ENCODE measurements at regions not wholly inside any gene's neighbourhood (a gene's known extent, or its start where the extent isn't known, plus 50 kb on each side); places are given as distances from the start of the nearest gene placed in this dataset.
"Not testable (repeated sequence)": the region's sequence is repeated elsewhere in the genome, so short reads cannot be mapped to it uniquely, and the experiment has no call there.

- DNase-seq (ENCODE audit: low spot score); FAIRE-seq: not testable (repeated sequence)
These were observed 727.8 kb upstream of the HS6ST1 start for GRCh38 chr2:129046475-129046874.

DNA sequence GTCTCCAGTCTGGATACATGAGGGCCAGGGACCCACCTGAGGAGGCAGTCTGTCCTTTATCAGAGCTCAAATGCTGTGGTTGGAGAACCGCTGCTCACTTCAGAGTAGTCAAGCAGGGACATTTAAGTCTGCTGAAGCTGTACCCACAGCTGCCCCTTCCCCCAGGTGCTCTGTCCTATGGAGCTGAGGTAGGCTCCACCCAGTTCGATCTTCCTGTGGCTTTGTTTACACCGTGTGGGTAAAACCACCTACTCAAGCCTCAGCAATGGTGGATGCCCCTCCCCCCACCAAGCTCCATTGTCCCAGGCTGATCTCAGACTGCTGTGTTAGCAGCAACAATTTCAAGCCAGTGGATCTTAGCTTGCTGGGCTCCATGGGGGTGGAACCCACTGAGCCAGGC, 731.4 kb upstream of the HS6ST1 start:
- DNase-seq (ENCODE audit: low spot score): no peak
- no peak for FAIRE-seq

DNA sequence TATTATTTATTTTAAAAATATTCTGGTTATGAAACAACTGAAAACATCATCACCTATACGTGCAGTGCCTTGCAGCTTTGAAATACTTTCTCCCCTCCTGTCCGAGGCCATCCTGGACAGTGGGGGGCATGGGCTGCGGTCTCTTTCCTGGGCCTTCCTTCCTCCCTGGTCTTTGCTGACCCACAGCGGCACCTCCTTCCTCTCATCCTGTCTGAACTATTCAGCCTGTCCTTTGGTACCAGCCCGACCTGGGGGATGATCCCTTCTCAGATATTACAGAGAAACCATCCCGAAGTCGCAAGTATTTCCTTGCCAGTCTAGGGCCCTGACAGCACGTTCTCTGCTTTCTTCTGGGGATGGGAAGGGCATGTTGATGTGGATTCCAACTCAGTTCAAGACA, 736.6 kb upstream of the HS6ST1 start:
- DNase-seq (ENCODE audit: low spot score) (no peak), FAIRE-seq (no peak)

DNA sequence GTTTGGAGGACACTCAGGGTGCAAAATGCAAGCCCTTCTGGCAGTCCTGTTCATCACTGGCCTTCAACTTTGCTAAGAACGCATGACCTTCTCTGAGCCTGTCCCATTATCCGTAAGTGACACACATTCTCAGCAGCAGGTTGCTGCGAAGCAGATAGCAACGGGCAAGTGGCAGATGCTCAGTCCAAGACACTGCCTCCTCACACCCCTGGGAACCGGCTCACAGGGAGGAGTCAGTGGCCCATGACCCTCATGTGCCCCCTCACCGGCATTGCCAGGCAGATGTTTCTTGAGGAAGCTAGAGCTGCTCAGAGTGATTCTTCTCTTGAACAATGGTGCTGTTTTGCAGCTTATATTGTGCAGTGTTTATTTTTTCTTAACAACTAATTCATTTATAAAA, 737.2 kb upstream of the HS6ST1 start:
- FAIRE-seq: no peak
- no peak for DNase-seq (ENCODE audit: low spot score)

DNA sequence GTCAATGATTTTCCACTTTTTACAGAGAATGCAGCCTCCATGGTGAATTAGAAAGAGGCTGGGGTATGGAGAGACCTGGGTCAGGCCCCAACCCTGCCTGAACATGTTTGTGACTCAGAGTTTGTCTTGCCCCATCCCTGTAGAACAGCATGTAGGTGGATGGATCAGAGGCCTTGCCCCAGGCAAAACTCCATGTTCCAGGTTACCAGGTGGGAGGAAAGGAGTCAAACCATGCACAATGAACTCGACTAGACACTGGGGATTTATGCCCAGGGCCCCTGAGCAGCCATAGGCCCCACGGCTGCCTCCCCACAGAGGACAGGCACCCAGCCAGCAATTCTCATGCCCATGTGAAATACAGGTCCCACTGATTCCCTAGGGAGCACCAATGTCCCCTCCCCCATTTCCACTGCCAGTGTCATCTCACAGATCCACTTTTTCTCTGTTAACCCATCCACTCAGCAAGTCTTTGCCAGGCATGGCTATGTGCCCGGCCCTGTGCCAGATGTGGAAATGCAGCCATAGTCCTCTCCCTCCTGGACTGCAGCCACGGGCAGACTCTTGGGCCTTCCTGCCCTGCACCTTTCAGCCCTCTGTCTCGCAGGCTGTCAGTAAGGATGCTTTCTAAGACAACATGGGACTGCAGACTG, 737.8 kb upstream of the HS6ST1 start:
- DNase-seq (ENCODE audit: low spot score) (no peak), FAIRE-seq (no peak)

DNA sequence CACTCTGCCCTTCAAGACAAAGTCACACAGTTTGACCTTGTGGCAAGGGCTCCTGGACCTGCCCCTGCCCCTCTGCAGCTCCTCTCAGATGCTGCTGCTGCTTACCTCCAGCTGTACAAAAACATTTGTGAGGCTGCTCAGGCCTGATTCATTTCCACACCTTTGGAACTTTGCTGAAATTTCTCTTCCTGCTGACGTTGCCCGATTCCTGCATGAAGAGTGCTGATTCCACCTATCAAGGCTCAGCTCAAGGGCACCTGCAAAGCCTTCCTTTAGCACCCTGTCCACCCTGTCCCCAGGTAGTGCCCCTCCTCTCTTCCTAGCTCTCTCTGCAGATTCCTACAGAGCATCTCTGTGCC, 738.3 kb upstream of the HS6ST1 start:
- FAIRE-seq: no peak
- DNase-seq (ENCODE audit: low spot score): no peak

GRCh38 chr2:129058981-129059380, 740.3 kb upstream of the HS6ST1 start:
- FAIRE-seq (no peak), DNase-seq (ENCODE audit: low spot score) (no peak)

GRCh38 chr2:129059476-129059875, 740.8 kb upstream of the HS6ST1 start:
- DNase-seq (ENCODE audit: low spot score) (no peak), FAIRE-seq (no peak)

- DNase-seq (ENCODE audit: low spot score) (peak; percentile 58), FAIRE-seq (no peak)
These were observed 742.6 kb upstream of the HS6ST1 start for GRCh38 chr2:129061069-129061768.

GRCh38 chr2:129061769-129062121, 743.1 kb upstream of the HS6ST1 start:
- DNase-seq (ENCODE audit: low spot score): no peak
- FAIRE-seq: no peak

DNA sequence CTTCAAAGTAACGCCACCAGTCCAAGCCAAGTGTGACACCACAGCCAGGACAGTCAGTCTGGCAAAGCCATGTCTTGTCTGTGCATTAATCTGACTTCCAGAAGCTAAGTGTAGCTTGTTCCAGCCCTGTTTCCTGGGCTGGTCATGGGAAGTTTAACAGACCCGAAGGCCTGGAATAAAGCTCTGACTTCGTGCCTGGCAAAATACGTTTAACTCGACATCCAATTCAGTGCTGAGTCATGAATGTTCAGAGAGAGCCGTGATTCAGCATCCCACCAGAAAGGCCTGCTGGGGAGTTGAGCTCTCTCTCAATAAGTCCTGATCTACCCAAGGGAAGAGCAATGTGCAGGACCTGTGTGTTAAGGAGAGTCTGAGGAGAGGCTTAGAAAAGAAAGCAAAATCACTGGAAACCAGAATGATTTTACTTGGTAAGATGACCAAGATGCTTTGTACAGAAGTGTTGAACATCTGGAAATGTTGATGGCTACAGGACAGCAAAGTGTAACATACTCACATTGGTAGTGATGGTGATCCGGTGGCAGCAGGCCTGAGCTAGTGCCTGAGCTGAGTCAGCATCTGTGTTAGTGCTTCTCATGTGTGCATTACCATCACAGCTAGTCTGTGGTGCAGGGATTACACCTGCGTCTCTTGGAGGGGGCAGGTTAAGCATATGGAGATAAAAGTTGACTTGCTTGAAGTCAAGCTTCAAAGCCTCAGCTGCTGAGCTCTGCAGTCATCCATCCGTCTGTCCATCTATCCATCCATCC, 743.7 kb upstream of the HS6ST1 start:
- DNase-seq (ENCODE audit: low spot score): no peak
- no peak for FAIRE-seq

GRCh38 chr2:129067070-129067469, 748.4 kb upstream of the HS6ST1 start:
- no peak for DNase-seq (ENCODE audit: low spot score)
- FAIRE-seq: no peak

DNA sequence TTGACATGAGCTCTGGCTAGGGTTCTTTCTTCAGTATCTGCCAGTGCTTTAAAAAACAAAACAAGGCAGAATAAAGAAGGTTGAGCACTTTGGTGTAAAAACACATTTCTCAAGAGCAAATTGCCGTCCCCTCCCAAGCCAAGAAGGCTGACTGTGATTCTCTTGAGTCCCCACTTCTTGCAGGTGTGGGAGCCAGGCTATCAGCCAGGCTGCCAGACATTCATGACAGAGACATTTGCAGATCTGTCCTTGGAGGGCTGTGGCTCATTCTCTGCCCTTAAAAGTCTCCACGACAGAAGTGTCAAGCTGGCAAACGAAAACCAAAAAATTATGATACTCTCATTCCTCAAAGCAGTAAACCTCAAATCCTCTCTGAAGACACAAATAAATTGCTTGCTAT, 749.3 kb upstream of the HS6ST1 start:
- FAIRE-seq (no peak), DNase-seq (ENCODE audit: low spot score) (no peak)

DNA sequence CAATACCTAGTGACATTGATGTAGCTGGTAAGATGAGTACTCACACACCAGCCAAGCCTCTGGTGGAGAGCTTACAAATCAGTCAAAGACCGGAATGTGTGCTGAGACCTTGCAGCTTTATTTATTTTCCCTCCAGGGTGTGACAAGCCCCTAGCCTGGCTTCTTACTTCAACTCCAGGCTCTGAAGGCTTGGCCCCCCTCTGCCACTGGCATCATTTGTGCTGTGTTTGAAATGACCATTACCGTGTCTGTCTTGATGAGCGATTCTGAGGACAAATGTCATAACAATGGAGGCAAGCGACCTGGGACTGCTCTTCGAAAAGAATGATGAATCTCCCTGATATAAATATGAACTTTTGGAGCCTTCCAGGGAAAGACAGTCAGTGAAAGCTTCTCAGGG, 749.9 kb upstream of the HS6ST1 start:
- FAIRE-seq (no peak), DNase-seq (ENCODE audit: low spot score) (no peak)

DNA sequence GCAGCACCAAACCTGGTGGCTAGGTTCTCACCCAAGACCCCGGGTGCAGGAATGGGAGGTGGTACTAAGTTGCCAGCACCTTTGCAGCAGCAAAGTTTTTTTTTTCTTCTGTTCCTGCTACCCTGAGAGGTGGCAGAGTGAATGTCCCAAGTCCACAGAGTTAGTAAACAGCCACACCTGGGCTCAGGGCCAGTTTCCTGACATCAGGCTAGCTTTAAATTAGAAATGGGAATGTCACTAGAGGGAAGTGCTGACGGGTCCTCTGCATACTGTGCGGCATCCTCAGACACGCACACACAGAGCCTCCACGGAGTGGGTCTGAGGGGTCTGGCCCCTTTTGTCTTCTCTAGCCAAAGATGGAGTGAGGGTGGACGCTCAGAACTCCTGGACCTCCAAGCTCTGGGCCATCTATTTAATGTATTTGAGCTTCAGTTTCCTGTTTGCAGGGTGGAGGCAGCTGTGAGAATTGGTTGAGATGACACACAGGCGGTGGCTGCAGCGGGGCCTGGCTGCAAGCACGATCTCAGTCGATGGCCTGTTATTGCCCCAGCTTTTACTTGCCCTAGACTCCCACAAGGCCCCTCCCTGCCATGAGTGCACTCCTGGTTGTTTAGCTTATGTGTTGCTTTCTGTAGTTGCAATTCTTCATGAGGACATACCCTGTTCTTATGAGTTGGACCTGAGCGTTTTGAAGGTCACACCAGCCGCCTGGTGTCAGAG, 751.4 kb upstream of the HS6ST1 start:
- no peak for DNase-seq (ENCODE audit: low spot score)

GRCh38 chr2:129070663-129071062, 752.0 kb upstream of the HS6ST1 start:
- DNase-seq (ENCODE audit: low spot score): no peak
- FAIRE-seq: no peak

More for the DNA sequence above, 751.4 kb upstream of the HS6ST1 start:
- FAIRE-seq: no peak

DNA sequence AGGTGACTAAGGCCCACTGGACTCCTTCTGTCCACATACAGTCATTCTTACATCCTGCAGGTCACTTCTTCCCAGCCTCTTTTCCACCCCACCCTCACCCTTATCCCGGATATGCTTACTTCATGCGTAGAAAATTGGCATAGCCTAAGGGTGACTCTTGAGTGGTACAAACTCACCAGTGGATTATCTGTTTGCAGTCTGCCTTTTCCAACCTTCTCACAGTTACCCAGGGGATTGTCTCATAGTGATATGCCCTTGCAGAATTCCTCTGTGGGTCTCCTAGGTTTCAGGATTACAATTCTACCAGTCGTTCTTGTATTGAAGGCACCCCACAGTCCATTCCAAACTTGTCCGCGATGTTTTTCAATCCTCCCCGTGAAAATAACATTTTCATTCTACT, 752.9 kb upstream of the HS6ST1 start:
- DNase-seq (ENCODE audit: low spot score) (no peak), FAIRE-seq (no peak)

DNA sequence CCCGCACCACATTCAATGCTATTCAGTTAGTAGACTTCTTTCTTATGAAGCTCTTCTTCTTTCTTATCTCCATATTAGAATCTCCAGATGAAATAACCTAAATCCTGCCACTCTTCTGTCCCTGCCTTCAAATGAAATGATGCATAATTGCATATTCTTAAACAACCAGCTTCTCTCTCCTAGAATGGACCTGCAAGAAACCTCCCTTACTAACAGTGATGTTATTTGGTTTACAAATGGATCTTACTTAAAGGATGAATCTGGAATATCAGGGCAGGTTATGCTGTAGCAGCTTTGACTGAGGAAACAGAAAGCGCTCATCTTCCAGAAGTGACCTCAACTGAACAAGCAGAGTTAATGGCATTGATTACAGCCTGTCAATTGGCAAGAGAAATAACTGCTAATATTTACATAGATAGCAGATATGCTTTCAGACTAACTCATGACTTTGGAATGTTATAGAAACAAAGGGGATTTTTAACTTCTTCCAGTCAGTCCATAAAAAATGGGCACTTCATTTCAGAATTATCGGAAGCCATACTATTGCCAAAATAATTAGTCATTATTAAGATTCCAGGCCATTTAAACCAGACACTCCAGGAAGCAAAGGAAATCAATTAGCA, 755.7 kb upstream of the HS6ST1 start:
- FAIRE-seq (no peak), DNase-seq (ENCODE audit: low spot score) (no peak)

GRCh38 chr2:129078548-129078947, 759.9 kb upstream of the HS6ST1 start:
- FAIRE-seq (no peak), DNase-seq (ENCODE audit: low spot score) (no peak)

GRCh38 chr2:129080715-129081476, 762.2 kb upstream of the HS6ST1 start:
- no peak for FAIRE-seq
- no peak for DNase-seq (ENCODE audit: low spot score)

GRCh38 chr2:129085386-129085785, 766.7 kb upstream of the HS6ST1 start:
- FAIRE-seq: no peak
- no peak for DNase-seq (ENCODE audit: low spot score)

Measured in RCC 7860 (cell line).